ENCODE measurements at regions not wholly inside any gene's neighbourhood (a gene's known extent, or its start where the extent isn't known, plus 50 kb on each side); places are given as distances from the start of the nearest gene placed in this dataset.

GRCh38 chr3:20645340-20645739 lies 459.3 kb upstream of the SGO1 start:
- TF ChIP-seq CTCF (conservative IDR thresholded peaks at IDR 0.05; ENCODE audit: low read depth, low read length): no peak
- no peak for TF ChIP-seq EZH2 (IDR thresholded peaks at IDR 0.05; ENCODE audit: borderline replicate concordance, low read depth, low read length, poor library complexity, severe bottlenecking)

Measured in A673 (cell line).